HEK293 (cell line): ENCODE measurements at regions not wholly inside any gene's neighbourhood (a gene's known extent, or its start where the extent isn't known, plus 50 kb on each side); places are given as distances from the start of the nearest gene placed in this dataset.

ENCODE experiments used
- CTCF ChIA-PET: fragments of 350-600 bp; formaldehyde crosslinking; extraction: SDS; loops from one replicate; lab custom pipeline; 2021; ENCODE audit warnings: antibody characterized with exemption; lab: Yijun Ruan, JAX
- POLR2A ChIA-PET: fragments of 300-600 bp; formaldehyde crosslinking; extraction: SDS; loops from one replicate; lab custom pipeline; 2020; ENCODE audit warnings: antibody characterized with exemption, inconsistent platforms; lab: Yijun Ruan, JAX
- H3K27ac ChIP-seq: fragments of 200-500 bp; sonication (Bioruptor generic); 2 replicates; pipeline ENCODE4 v1.5.1; 2014; ENCODE audit warnings: low read depth, low read length, control low read depth, inconsistent platforms; ENCODE audit errors: extremely low read depth
- H3K36me3 ChIP-seq, 2 experiments: fragments of 200-500 bp in 1 of 2; sonication (Bioruptor generic) in 1 of 2; 1 replicate in 1 of 2; 2 replicates in 1 of 2; pipeline ENCODE4 v1.5.1; 2014 to 2017; ENCODE audit warnings: inconsistent platforms in 2 of 2, low read length in 2 of 2; ENCODE audit not compliant: control insufficient read depth in 2 of 2, insufficient read depth in 1 of 2
- H3K4me1 ChIP-seq: fragments of 200-500 bp; sonication (Bioruptor generic); 2 replicates; pipeline ENCODE4 v1.5.1; 2014; ENCODE audit warnings: mild to moderate bottlenecking, low read length, inconsistent platforms; ENCODE audit not compliant: control insufficient read depth, insufficient read depth
- H3K4me3 ChIP-seq: 2 replicates; pipeline ENCODE4 v1.5.1; 2011; ENCODE audit warnings: low read depth, mild to moderate bottlenecking, control low read depth, low read length, moderate library complexity
- H3K9me3 ChIP-seq: fragments of 200-500 bp; sonication (Bioruptor generic); 2 replicates; pipeline ENCODE4 v1.5.1; 2014; ENCODE audit warnings: low read depth, low read length, inconsistent platforms; ENCODE audit not compliant: control insufficient read depth, insufficient read depth
- GLI4 ChIP-seq: fragments of 450-650 bp; formaldehyde crosslinking; IDR thresholded peaks from 2 replicates; pipeline ENCODE4 v1.5.1; 2016; ENCODE audit warnings: missing biosample characterization, missing genetic modification characterization
- GLIS2 ChIP-seq: fragments of 450-650 bp; formaldehyde crosslinking; IDR thresholded peaks from 2 replicates; pipeline ENCODE4 v1.5.1; 2016; ENCODE audit warnings: missing biosample characterization, missing genetic modification characterization
- HOXA7 ChIP-seq: sonication (generic); formaldehyde crosslinking; IDR thresholded peaks from 2 replicates; pipeline ENCODE4 v1.8.1; 2022; ENCODE audit warnings: missing genetic modification reagents, borderline replicate concordance
- KLF17 ChIP-seq: fragments of 450-650 bp; formaldehyde crosslinking; IDR thresholded peaks from 2 replicates; pipeline ENCODE4 v1.5.1; 2016; ENCODE audit warnings: missing biosample characterization, missing genetic modification characterization
- MYNN ChIP-seq: fragments of 450-650 bp; formaldehyde crosslinking; IDR thresholded peaks from 2 replicates; pipeline ENCODE4 v1.5.1; 2016; ENCODE audit warnings: missing biosample characterization, missing genetic modification characterization, borderline replicate concordance
- SP2 ChIP-seq: fragments of 450-650 bp; formaldehyde crosslinking; IDR thresholded peaks from 2 replicates; pipeline ENCODE4 v1.5.1; 2016; ENCODE audit warnings: missing biosample characterization, missing genetic modification characterization
- ZBTB1 ChIP-seq: fragments of 450-650 bp; formaldehyde crosslinking; IDR thresholded peaks from 2 replicates; pipeline ENCODE4 v1.5.1; 2016; ENCODE audit warnings: missing biosample characterization, missing genetic modification characterization
- ZBTB20 ChIP-seq: fragments of 450-650 bp; formaldehyde crosslinking; IDR thresholded peaks from 2 replicates; pipeline ENCODE4 v1.5.1; 2016; ENCODE audit warnings: missing biosample characterization, missing genetic modification characterization
- ZBTB26 ChIP-seq: fragments of 450-650 bp; formaldehyde crosslinking; optimal IDR thresholded peaks from 2 replicates; pipeline ENCODE3; 2016; ENCODE audit warnings: missing biosample characterization, mild to moderate bottlenecking, missing genetic modification characterization
- ZBTB44 ChIP-seq: fragments of 450-650 bp; IDR thresholded peaks from 2 replicates; pipeline ENCODE4 v1.5.1; 2018; ENCODE audit warnings: missing biosample characterization, mild to moderate bottlenecking, missing genetic modification characterization
- ZBTB8A ChIP-seq: fragments of 450-650 bp; formaldehyde crosslinking; IDR thresholded peaks from 2 replicates; pipeline ENCODE4 v1.5.1; 2016; ENCODE audit warnings: missing biosample characterization, missing genetic modification characterization
- ZNF184 ChIP-seq: fragments of 450-650 bp; IDR thresholded peaks from 2 replicates; pipeline ENCODE4 v1.5.1; 2018; ENCODE audit warnings: missing biosample characterization, mild to moderate bottlenecking, missing genetic modification characterization
- ZNF280D ChIP-seq: fragments of 450-650 bp; formaldehyde crosslinking; IDR thresholded peaks from 2 replicates; pipeline ENCODE4 v1.5.1; 2016; ENCODE audit warnings: missing biosample characterization, missing genetic modification characterization
- ZNF341 ChIP-seq: fragments of 450-650 bp; formaldehyde crosslinking; IDR thresholded peaks from 2 replicates; pipeline ENCODE4; 2016; ENCODE audit warnings: low read depth, missing biosample characterization, missing genetic modification characterization
- ZNF426 ChIP-seq: fragments of 450-650 bp; formaldehyde crosslinking; IDR thresholded peaks from 2 replicates; pipeline ENCODE4 v1.5.1; 2017; ENCODE audit warnings: missing biosample characterization, missing genetic modification characterization, mild to moderate bottlenecking, inconsistent platforms, moderate library complexity
- ZNF530 ChIP-seq: fragments of 450-650 bp; formaldehyde crosslinking; IDR thresholded peaks from 2 replicates; pipeline ENCODE4 v1.5.1; 2016; ENCODE audit warnings: low read depth, missing biosample characterization, missing genetic modification characterization
- ZNF561 ChIP-seq: fragments of 450-650 bp; IDR thresholded peaks from 2 replicates; pipeline ENCODE4 v1.5.1; 2018; ENCODE audit warnings: missing biosample characterization, missing genetic modification characterization, borderline replicate concordance
- ZNF580 ChIP-seq: fragments of 450-650 bp; formaldehyde crosslinking; IDR thresholded peaks from 2 replicates; pipeline ENCODE4 v1.5.1; 2016; ENCODE audit warnings: missing biosample characterization, missing genetic modification characterization
- ZNF596 ChIP-seq: fragments of 450-650 bp; IDR thresholded peaks from 2 replicates; pipeline ENCODE4 v1.5.0; 2018; ENCODE audit warnings: missing biosample characterization, mild to moderate bottlenecking, missing genetic modification characterization, moderate library complexity
- ZNF600 ChIP-seq: fragments of 450-650 bp; formaldehyde crosslinking; IDR thresholded peaks from 2 replicates; pipeline ENCODE4 v1.5.1; 2016; ENCODE audit warnings: missing biosample characterization, missing genetic modification characterization
- ZNF624 ChIP-seq: fragments of 450-650 bp; formaldehyde crosslinking; IDR thresholded peaks from 2 replicates; pipeline ENCODE4 v1.5.1; 2017; ENCODE audit warnings: missing biosample characterization, missing genetic modification characterization
- ZNF626 ChIP-seq: fragments of 450-650 bp; sonication (Bioruptor Pico); formaldehyde crosslinking; IDR thresholded peaks from 2 replicates; pipeline ENCODE4 v1.5.1; 2018; ENCODE audit warnings: missing biosample characterization, missing genetic modification characterization, inconsistent platforms
- ZNF704 ChIP-seq: fragments of 450-650 bp; formaldehyde crosslinking; IDR thresholded peaks from 2 replicates; pipeline ENCODE4 v1.5.1; 2016; ENCODE audit warnings: missing biosample characterization, missing genetic modification characterization
- ZNF747 ChIP-seq: fragments of 450-650 bp; formaldehyde crosslinking; IDR thresholded peaks from 2 replicates; pipeline ENCODE4 v1.5.1; 2016; ENCODE audit warnings: missing biosample characterization, missing genetic modification characterization
- ZNF785 ChIP-seq: fragments of 450-650 bp; formaldehyde crosslinking; IDR thresholded peaks from 2 replicates; pipeline ENCODE4 v1.5.1; 2016; ENCODE audit warnings: missing biosample characterization, missing genetic modification characterization
- ZSCAN4 ChIP-seq: fragments of 450-650 bp; formaldehyde crosslinking; IDR thresholded peaks from 2 replicates; pipeline ENCODE4 v1.5.1; 2017; ENCODE audit warnings: missing biosample characterization, missing genetic modification characterization

GRCh38 chr19:13583114-13583513 lies 76.8 kb upstream of the CACNA1A start:
- H3K4me3 ChIP-seq, result no peak overlapping the region
- H3K4me1 ChIP-seq, result no peaks in the 10 kb centered on the region
- ChIA-PET CTCF (no interaction called here), POLR2A (no interaction called here)
- H3K27ac ChIP-seq, result no peak overlapping the region
- no peaks in the 10 kb centered on the region for H3K36me3 ChIP-seq
- H3K9me3 ChIP-seq, result no peaks in the 10 kb centered on the region
- TF ChIP-seq ZBTB1 (tag by site-specific recombination) (no peak), ZNF596 (tag by site-specific recombination) (no peak), ZNF600 (tag by site-specific recombination) (no peak), SP2 (no peak), MYNN (tag by site-specific recombination) (no peak), ZNF704 (tag by site-specific recombination) (no peak), ZNF747 (tag by site-specific recombination) (no peak), ZNF624 (tag by site-specific recombination) (no peak), ZNF580 (tag by site-specific recombination) (no peak), ZBTB8A (tag by site-specific recombination) (no peak), ZNF280D (no peak), GLIS2 (tag by site-specific recombination) (no peak), ZNF341 (tag by site-specific recombination) (no peak), ZNF426 (tag by site-specific recombination) (no peak), ZNF530 (tag by site-specific recombination) (no peak), ZNF561 (tag by site-specific recombination) (no peak), ZBTB26 (no peak)
- TF ChIP-seq, all 188 proteins: peak for 0

GRCh38 chr19:13581576-13581975 lies 75.3 kb upstream of the CACNA1A start:
- no peaks in the 10 kb centered on the region for H3K4me1 ChIP-seq
- CTCF ChIA-PET, result interaction anchor here (0.5 to 3.9 kb wide), 4 partner anchors 14 to 319 kb away, joined by 3 to 12 read pairs (median 3); no protein-coding TSS in a partner anchor
- H3K9me3 ChIP-seq, result no peaks in the 10 kb centered on the region
- H3K36me3 ChIP-seq, result no peaks in the 10 kb centered on the region
- no peak overlapping the region for H3K27ac ChIP-seq
- H3K4me3 ChIP-seq, result no peak overlapping the region
- POLR2A ChIA-PET, result no interaction called here
- TF ChIP-seq GLI4 (tag by site-specific recombination) (no peak), ZNF626 (tag by site-specific recombination) (no peak), ZSCAN4 (tag by site-specific recombination) (no peak), ZNF785 (tag by site-specific recombination) (no peak), HOXA7 (no peak), ZNF184 (tag by site-specific recombination) (no peak), ZBTB20 (no peak), ZBTB44 (tag by site-specific recombination) (no peak), KLF17 (tag by site-specific recombination) (no peak)
